GM13976 (cell line): ENCODE measurements at regions not wholly inside any gene's neighbourhood (a gene's known extent, or its start where the extent isn't known, plus 50 kb on each side); places are given as distances from the start of the nearest gene placed in this dataset.

Experiments
- DNase-seq: peaks from one replicate; pipeline ENCODE4 v3.0.0; 2012; ENCODE audit warnings: low spot score
- in situ Hi-C: fragments of 300-500 bp; cut with MboI; formaldehyde crosslinking; loops from one replicate; pipeline ENCODE4 v1.12.0; 2022; ENCODE audit warnings: low sequenced_read_pairs, mixed read lengths, inconsistent platforms; ENCODE audit not compliant: unreplicated experiment
- TF ChIP-seq, protein P1 (sequence below): IDR thresholded peaks from 2 replicates; pipeline ENCODE4 v1.5.1; 2012; ENCODE audit warnings: borderline replicate concordance, mild to moderate bottlenecking; ENCODE audit not compliant: insufficient read depth; ENCODE audit errors: extremely low read depth, missing control alignments, control extremely low read depth

- no peak for DNase-seq
- in situ Hi-C loops = no loop called here
- TF ChIP-seq, protein P1, sequence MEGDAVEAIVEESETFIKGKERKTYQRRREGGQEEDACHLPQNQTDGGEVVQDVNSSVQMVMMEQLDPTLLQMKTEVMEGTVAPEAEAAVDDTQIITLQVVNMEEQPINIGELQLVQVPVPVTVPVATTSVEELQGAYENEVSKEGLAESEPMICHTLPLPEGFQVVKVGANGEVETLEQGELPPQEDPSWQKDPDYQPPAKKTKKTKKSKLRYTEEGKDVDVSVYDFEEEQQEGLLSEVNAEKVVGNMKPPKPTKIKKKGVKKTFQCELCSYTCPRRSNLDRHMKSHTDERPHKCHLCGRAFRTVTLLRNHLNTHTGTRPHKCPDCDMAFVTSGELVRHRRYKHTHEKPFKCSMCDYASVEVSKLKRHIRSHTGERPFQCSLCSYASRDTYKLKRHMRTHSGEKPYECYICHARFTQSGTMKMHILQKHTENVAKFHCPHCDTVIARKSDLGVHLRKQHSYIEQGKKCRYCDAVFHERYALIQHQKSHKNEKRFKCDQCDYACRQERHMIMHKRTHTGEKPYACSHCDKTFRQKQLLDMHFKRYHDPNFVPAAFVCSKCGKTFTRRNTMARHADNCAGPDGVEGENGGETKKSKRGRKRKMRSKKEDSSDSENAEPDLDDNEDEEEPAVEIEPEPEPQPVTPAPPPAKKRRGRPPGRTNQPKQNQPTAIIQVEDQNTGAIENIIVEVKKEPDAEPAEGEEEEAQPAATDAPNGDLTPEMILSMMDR = no peak
Observed at GRCh38 chr10:44757551-44758205, 153.5 kb upstream of the TMEM72 start.

GRCh38 chr10:44759122-44759521 lies 152.0 kb upstream of the TMEM72 start:
- in situ Hi-C loops = no loop called here
- DNase-seq = no peak
- TF ChIP-seq, protein P1 = no peak

DNA sequence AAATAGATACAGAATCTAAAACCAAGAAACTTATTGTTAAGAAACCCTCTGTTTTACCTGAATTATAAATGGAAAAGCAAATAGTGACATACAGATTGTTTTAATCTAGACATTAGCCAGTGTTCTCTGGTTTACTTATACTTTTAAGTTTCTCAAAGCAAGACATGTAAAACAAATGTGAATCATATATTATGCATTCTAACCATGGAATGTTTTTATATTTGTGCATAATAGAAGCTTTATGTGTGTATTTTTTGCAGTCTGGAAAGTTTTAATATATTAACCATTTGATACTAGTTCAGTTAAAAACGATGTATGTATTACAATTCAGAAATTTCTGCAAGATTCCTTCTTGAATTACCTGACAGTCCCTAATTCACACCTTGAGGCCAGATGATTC lies 150.6 kb upstream of the TMEM72 start:
- DNase-seq = no peak
- TF ChIP-seq, protein P1 = no peak
- in situ Hi-C loops = no loop called here

- in situ Hi-C loops = no loop called here
- DNase-seq = no peak
- TF ChIP-seq, protein P1 = no peak
Observed at GRCh38 chr10:44761076-44761475, 150.1 kb upstream of the TMEM72 start.

DNA sequence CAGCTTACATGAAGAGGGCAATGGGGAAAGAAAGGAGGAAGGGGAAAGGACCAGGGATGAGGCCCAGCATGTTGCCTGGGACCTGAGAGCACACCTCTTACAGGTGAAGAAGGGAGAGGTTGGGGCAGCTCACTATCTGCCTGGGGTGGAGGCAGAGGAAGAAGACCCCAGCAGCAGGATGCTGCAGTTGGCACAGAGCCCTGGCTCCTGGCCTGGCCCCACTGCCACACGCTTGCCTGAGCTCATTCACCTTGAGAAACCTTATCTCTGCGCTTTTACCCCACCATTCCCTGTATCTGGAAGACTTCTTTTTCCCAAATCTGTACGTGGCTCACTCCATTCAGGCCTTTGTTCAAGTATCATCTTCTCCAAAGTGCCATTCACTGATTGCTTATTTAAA lies 147.8 kb upstream of the TMEM72 start:
- TF ChIP-seq, protein P1 = no peak
- no peak for DNase-seq
- in situ Hi-C loops = no loop called here

DNA sequence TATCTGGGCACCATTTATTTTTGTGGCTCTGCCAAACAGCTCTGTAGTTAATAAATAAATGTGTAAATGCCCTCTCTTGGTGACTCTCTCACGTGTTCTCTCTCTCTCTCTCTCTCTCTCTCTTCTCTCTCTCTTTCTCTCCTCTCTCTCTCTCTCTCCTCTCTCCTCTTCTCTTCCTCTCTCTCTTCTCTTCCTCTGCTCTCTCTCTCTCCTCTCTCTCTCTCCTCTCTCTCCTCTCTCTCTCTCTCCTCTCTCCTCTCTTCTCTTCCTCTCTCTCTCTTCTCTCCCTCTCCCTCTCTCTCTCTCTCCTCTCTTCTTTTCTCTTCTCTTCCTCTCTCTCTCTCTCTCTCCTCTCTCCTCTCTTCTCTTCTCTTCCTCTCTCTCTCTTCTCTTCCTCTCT lies 145.8 kb upstream of the TMEM72 start:
- no peak for DNase-seq
- TF ChIP-seq, protein P1 = no peak
- in situ Hi-C loops = no loop called here

- TF ChIP-seq, protein P1 = no peak
- in situ Hi-C loops = no loop called here
- DNase-seq = no peak
Observed at GRCh38 chr10:44766631-44767030, 144.5 kb upstream of the TMEM72 start.
